Neural crest cell (in vitro differentiated cells): ENCODE measurements at regions not wholly inside any gene's neighbourhood (a gene's known extent, or its start where the extent isn't known, plus 50 kb on each side); places are given as distances from the start of the nearest gene placed in this dataset.

Experiments used
- DNase-seq: peaks from one replicate; pipeline ENCODE4 v3.0.0; 2021; ENCODE audit warnings: low read depth, mixed read lengths, low spot score
- H3K27ac Mint-ChIP-seq: one replicate; pipeline ENCODE4 v1.8.0; 2021; ENCODE audit warnings: mild to moderate bottlenecking, mixed read lengths; ENCODE audit not compliant: unreplicated experiment
- H3K27me3 Mint-ChIP-seq: 2 replicates; pipeline ENCODE4 v1.8.0; 2021; ENCODE audit warnings: low read depth, mild to moderate bottlenecking, mixed read lengths
- H3K36me3 Mint-ChIP-seq: 2 replicates; pipeline ENCODE4 v1.8.0; 2021; ENCODE audit warnings: low read depth, mild to moderate bottlenecking, mixed read lengths
- H3K4me1 Mint-ChIP-seq: 2 replicates; pipeline ENCODE4 v1.8.0; 2021; ENCODE audit warnings: mixed read lengths
- H3K4me3 Mint-ChIP-seq: one replicate; pipeline ENCODE4 v1.8.0; 2021; ENCODE audit warnings: mild to moderate bottlenecking, mixed read lengths
- H3K9me3 Mint-ChIP-seq: 2 replicates; pipeline ENCODE4 v1.8.0; 2021; ENCODE audit warnings: mixed read lengths
- TF ChIP-seq, protein P1 (sequence below): fragments of 200-600 bp; sonication (generic); conservative IDR thresholded peaks from 2 replicates; pipeline ENCODE4 v1.5.0; 2021; ENCODE audit warnings: antibody characterized with exemption, mild to moderate bottlenecking

DNA sequence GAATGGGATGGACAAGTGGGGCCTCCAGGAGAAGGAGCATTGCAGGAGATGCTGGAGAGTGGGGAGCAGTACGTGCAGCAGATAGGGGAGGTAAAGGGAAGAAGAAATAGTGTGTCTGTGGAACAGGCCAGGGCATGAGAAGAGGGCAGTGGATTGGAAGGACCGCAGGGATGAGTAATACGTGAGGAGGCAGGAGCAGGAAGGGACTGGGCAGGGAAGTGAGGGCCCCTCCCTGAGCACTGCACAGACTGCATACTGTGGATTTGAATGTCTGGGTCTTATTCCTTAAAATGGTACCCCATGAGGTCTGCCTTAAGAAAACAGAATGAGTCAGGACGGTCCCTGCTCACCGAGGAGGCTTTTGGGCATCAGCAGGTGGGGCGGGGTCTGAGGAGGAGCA, 210.0 kb upstream of the NDN start:
- TF ChIP-seq, protein P1, sequence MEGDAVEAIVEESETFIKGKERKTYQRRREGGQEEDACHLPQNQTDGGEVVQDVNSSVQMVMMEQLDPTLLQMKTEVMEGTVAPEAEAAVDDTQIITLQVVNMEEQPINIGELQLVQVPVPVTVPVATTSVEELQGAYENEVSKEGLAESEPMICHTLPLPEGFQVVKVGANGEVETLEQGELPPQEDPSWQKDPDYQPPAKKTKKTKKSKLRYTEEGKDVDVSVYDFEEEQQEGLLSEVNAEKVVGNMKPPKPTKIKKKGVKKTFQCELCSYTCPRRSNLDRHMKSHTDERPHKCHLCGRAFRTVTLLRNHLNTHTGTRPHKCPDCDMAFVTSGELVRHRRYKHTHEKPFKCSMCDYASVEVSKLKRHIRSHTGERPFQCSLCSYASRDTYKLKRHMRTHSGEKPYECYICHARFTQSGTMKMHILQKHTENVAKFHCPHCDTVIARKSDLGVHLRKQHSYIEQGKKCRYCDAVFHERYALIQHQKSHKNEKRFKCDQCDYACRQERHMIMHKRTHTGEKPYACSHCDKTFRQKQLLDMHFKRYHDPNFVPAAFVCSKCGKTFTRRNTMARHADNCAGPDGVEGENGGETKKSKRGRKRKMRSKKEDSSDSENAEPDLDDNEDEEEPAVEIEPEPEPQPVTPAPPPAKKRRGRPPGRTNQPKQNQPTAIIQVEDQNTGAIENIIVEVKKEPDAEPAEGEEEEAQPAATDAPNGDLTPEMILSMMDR, result no peak
- H3K9me3 Mint-ChIP-seq, result peaks cover 11% of the 10 kb centered on the region
- peaks cover 17% of the 10 kb centered on the region for H3K36me3 Mint-ChIP-seq
- no peaks in the 10 kb centered on the region for H3K27me3 Mint-ChIP-seq
- no peak overlapping the region for H3K27ac Mint-ChIP-seq
- H3K4me3 Mint-ChIP-seq, result no peak overlapping the region
- no peak for DNase-seq
- H3K4me1 Mint-ChIP-seq, result no peaks in the 10 kb centered on the region

DNA sequence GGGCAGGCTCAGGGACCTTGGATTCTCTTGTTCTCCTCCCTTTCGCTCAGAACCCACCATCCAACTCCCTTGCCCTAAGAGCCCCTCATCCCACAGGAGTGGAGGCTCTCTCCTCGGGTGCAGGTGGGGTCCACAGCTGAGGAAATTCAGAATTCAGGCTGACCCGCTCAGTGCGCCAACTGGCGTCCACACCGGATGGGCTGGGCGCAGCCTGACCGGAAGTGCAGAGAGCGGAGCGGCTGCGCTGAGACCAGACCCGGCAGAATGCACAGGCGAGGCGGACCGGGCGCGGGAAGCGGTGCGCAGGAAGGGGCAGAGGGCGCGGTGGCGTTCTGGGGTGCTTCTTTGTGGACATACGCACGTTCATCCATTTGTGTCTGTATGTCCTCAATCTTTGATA, 210.4 kb upstream of the NDN start:
- Mint-ChIP-seq H3K4me3 (no peak overlapping the region), H3K36me3 (peaks cover 17% of the 10 kb centered on the region), H3K4me1 (no peaks in the 10 kb centered on the region), H3K27ac (no peak overlapping the region), H3K9me3 (peaks cover 11% of the 10 kb centered on the region), H3K27me3 (no peaks in the 10 kb centered on the region)
- TF ChIP-seq, protein P1, result no peak
- no peak for DNase-seq

DNA sequence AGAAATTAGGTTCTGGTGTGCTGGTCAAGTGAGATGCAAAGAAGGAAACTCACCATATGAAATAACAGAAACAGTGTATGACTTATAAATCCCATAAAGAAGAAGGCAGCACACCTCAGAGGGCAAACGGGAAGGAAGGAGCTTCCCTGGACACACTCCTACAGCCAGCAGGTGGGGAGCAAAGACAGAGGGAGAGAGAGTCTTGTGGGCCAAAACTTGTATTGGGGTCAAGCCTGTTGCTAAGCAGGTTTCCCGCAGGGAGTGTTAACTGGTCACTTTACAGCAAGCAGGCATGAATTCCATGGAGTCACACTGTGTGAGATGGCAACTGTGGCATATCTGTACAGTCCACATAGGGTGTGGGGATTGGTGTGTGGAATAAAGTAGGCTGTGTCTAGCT, 222.9 kb upstream of the NDN start:
- peaks cover 4% of the 10 kb centered on the region for H3K9me3 Mint-ChIP-seq
- H3K27ac Mint-ChIP-seq, result no peak overlapping the region
- peaks cover 4% of the 10 kb centered on the region for H3K36me3 Mint-ChIP-seq
- peaks cover 14% of the 10 kb centered on the region for H3K4me1 Mint-ChIP-seq
- DNase-seq, result no peak
- no peak overlapping the region for H3K4me3 Mint-ChIP-seq
- TF ChIP-seq, protein P1, result no peak
- no peaks in the 10 kb centered on the region for H3K27me3 Mint-ChIP-seq

DNA sequence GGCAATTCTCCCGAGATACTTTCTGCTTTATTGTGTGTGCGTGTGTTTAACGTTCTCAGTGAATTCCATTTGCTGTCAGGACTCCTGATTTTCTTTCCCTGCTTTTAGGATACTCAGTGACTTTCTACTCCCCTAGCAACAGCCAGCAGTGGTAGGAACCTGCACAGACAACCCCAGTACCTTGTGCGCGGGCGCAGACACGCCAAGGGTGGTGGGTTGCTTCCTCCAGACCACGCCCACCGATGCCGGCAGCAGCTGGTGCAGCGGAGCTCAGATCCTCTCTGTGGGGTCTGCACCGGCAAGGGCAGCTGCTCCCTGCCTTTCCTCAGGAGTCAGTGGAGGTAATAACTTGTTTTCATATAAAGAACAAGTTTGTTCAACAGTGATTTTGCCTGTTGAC, 225.1 kb upstream of the NDN start:
- peaks cover 4% of the 10 kb centered on the region for H3K9me3 Mint-ChIP-seq
- TF ChIP-seq, protein P1, result no peak
- peak overlapping the region; percentile 69 for H3K4me3 Mint-ChIP-seq
- DNase-seq, result peak; percentile 46
- H3K36me3 Mint-ChIP-seq, result peaks cover 4% of the 10 kb centered on the region
- no peak overlapping the region for H3K27ac Mint-ChIP-seq
- no peaks in the 10 kb centered on the region for H3K27me3 Mint-ChIP-seq
- peaks cover 14% of the 10 kb centered on the region for H3K4me1 Mint-ChIP-seq

DNA sequence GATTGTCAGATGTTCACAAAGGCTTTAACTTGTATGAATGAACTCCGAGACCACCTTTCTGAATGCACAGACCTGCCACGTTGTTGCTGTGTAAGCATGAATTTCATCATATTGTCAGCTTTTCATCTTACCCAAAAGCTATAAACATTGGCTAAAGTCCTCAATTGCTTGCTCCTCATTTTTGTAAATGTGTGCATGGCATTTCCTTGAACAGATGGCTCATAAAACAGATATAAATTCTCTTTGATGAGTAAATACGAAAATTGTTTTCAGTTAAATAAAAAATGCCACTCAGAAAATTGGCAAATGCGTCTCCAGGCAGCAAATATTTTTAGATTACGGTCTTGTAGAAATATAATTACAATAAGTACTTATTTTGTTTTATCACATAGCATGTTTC, 226.0 kb upstream of the NDN start:
- no peak overlapping the region for H3K27ac Mint-ChIP-seq
- H3K36me3 Mint-ChIP-seq, result peaks cover 4% of the 10 kb centered on the region
- no peak for DNase-seq
- peaks cover 4% of the 10 kb centered on the region for H3K9me3 Mint-ChIP-seq
- no peaks in the 10 kb centered on the region for H3K27me3 Mint-ChIP-seq
- TF ChIP-seq, protein P1, result no peak
- H3K4me1 Mint-ChIP-seq, result peaks cover 14% of the 10 kb centered on the region
- no peak overlapping the region for H3K4me3 Mint-ChIP-seq

DNA sequence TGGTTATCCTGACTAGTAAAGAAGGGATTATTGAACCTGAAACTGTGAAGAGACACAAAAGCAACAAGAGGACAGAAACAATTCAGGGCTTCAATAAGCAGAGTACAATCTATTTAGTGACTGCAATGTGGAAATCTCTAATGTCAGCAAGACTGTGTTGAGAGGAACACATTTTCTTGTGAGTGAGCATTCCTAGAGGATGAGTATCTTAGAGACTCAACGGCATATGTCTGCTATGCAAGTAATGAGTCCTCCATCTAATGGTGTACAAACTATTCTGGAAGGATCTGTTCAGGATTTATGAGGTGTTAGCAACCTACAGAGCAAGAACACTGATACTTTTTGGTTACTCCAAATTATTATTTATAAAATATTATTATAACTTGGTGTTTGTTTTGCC, 226.5 kb upstream of the NDN start:
- Mint-ChIP-seq H3K4me1 (peaks cover 14% of the 10 kb centered on the region), H3K4me3 (no peak overlapping the region), H3K9me3 (peaks cover 4% of the 10 kb centered on the region), H3K36me3 (peaks cover 4% of the 10 kb centered on the region), H3K27ac (no peak overlapping the region), H3K27me3 (no peaks in the 10 kb centered on the region)
- no peak for DNase-seq
- TF ChIP-seq, protein P1, result no peak
